AG04450 (cell line): ENCODE measurements at regions not wholly inside any gene's neighbourhood (a gene's known extent, or its start where the extent isn't known, plus 50 kb on each side); places are given as distances from the start of the nearest gene placed in this dataset.

Experiments used
- CTCF ChIA-PET: fragments of 300-600, 350-600 bp; formaldehyde crosslinking; extraction: SDS; loops from one replicate; lab custom pipeline; 2022; ENCODE audit warnings: antibody characterized with exemption, inconsistent platforms; lab: Charles Lee
- POLR2A ChIA-PET: fragments of 350-600 bp; formaldehyde crosslinking; extraction: SDS; loops from one replicate; lab custom pipeline; 2021; ENCODE audit warnings: antibody characterized with exemption, inconsistent platforms; lab: Yijun Ruan, JAX
- DNase-seq: peaks from one replicate; pipeline ENCODE4 v3.0.0-alpha.2; 2011; ENCODE audit warnings: low read depth, low spot score
- H3K27ac ChIP-seq: one replicate; pipeline ENCODE4 v1.5.1; 2012; ENCODE audit warnings: low read depth, low read length, control low read depth
- H3K27me3 ChIP-seq: one replicate; pipeline ENCODE4 v1.6.0; 2012; ENCODE audit warnings: low read length; ENCODE audit not compliant: control insufficient read depth, insufficient read depth
- H3K4me3 ChIP-seq: 2 replicates; pipeline ENCODE4 v1.5.1; 2011; ENCODE audit warnings: mild to moderate bottlenecking, low read depth, low read length, control low read depth
- H3K9me3 ChIP-seq: 2 replicates; pipeline ENCODE4 v1.5.1; 2012; ENCODE audit warnings: low read length; ENCODE audit not compliant: control insufficient read depth, insufficient read depth
- CTCF ChIP-seq: IDR thresholded peaks from 2 replicates; pipeline ENCODE4 v1.5.1; 2011; ENCODE audit warnings: low read depth, low read length, control low read depth, inconsistent platforms

DNA sequence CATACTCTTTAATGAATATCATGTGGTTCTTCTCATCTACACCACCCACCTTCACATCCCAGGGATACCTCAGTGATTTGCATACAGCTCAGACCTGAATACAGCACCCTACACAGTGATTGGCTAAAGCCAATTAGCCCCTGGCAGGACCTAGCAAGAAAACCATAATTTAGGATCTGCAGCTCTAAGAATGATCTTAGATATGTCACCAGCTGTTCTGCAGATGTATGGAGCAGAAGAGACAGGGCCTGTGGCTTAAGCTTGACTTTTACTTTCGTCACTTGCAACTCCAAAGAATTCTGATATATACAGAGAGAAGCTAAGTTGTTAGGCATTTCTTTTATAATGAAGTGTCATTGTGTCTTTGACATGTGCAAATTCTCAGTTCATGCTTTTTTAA, 483.2 kb upstream of the C9orf72 start:
- no peak for TF ChIP-seq CTCF
- ChIA-PET POLR2A (no interaction called here), CTCF (no interaction called here)
- Histone ChIP-seq H3K27me3 (no peaks in the 10 kb centered on the region), H3K9me3 (no peaks in the 10 kb centered on the region), H3K4me3 (no peak overlapping the region), H3K27ac (no peak overlapping the region)
- DNase-seq = no peak

- H3K27ac ChIP-seq = no peak overlapping the region
- no peak for TF ChIP-seq CTCF
- H3K9me3 ChIP-seq = no peaks in the 10 kb centered on the region
- H3K4me3 ChIP-seq = no peak overlapping the region
- ChIA-PET POLR2A (no interaction called here), CTCF (interaction anchor here (1.9 kb wide), 1 partner anchor 15 kb away, joined by 5 read pairs; no protein-coding TSS in a partner anchor)
- H3K27me3 ChIP-seq = no peaks in the 10 kb centered on the region
- DNase-seq = no peak
Observed at GRCh38 chr9:28059192-28059591, 485.9 kb upstream of the C9orf72 start.

DNA sequence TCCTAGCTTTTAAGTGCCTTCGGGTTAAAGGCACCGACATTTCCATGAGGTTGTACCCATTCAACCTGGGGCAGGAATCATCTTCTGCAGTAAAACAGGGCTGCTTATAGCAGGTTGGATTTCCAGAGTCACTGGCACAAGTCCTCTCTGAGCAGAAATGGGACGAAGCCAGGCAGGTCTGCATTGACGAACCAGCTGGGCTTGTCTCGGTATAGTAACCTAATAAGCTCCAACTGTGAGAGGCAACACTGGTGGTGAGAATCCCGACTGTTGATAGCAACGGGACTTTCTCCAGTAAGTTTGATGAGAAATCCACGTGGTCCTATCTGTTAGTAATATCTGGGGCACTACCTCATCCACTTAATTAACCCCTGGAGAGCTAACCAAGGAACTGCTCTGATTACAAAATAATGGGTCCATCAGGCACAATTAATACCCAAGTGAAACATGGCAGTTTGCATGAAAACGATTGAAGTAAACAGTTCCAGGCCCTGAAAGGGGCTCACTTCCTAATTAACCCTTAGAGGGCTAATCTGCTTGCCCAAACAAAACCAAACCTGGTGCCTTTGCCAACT, 491.0 kb upstream of the C9orf72 start:
- Histone ChIP-seq H3K4me3 (no peak overlapping the region), H3K27me3 (no peaks in the 10 kb centered on the region), H3K9me3 (no peaks in the 10 kb centered on the region), H3K27ac (no peak overlapping the region)
- ChIA-PET CTCF (interaction anchor here (1.2 kb wide), 1 partner anchor 9 kb away, joined by 3 read pairs; no protein-coding TSS in a partner anchor), POLR2A (no interaction called here)
- TF ChIP-seq CTCF = no peak
- DNase-seq = no peak

GRCh38 chr9:28073270-28073669, 500.0 kb upstream of the C9orf72 start:
- no peaks in the 10 kb centered on the region for H3K27me3 ChIP-seq
- POLR2A ChIA-PET = no interaction called here
- no peak overlapping the region for H3K27ac ChIP-seq
- H3K4me3 ChIP-seq = no peak overlapping the region
- DNase-seq = no peak
- TF ChIP-seq CTCF = peak; percentile 43
- no peaks in the 10 kb centered on the region for H3K9me3 ChIP-seq
- CTCF ChIA-PET = interaction anchor here (0.5 to 5.3 kb wide), 10 partner anchors 8 to 798 kb away, joined by 3 to 57 read pairs (median 4); no protein-coding TSS in a partner anchor

DNA sequence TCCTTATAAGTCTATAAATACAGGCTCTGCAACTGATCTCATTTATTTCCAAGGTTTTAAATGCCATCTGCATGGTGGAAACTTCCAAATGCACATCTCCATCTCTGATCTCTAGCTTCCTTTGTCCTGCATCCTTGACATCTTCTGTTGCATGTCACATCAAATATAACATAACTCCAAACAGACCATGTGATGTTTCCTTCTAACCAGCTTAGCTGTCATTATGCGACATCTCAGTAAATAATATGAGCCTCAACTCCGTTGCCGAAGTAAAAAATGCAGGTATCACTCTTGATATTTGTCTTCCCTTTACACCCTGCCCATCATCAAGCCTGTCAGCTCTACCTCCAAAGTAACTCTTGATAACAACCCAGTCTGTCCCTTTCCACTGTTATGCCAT, 506.4 kb upstream of the C9orf72 start:
- POLR2A ChIA-PET = no interaction called here
- DNase-seq = no peak
- Histone ChIP-seq H3K27ac (no peak overlapping the region), H3K9me3 (no peaks in the 10 kb centered on the region), H3K4me3 (no peak overlapping the region), H3K27me3 (no peaks in the 10 kb centered on the region)
- TF ChIP-seq CTCF = no peak
- CTCF ChIA-PET = no interaction called here
